ENCODE measurements at regions not wholly inside any gene's neighbourhood (a gene's known extent, or its start where the extent isn't known, plus 50 kb on each side); places are given as distances from the start of the nearest gene placed in this dataset.

DNA sequence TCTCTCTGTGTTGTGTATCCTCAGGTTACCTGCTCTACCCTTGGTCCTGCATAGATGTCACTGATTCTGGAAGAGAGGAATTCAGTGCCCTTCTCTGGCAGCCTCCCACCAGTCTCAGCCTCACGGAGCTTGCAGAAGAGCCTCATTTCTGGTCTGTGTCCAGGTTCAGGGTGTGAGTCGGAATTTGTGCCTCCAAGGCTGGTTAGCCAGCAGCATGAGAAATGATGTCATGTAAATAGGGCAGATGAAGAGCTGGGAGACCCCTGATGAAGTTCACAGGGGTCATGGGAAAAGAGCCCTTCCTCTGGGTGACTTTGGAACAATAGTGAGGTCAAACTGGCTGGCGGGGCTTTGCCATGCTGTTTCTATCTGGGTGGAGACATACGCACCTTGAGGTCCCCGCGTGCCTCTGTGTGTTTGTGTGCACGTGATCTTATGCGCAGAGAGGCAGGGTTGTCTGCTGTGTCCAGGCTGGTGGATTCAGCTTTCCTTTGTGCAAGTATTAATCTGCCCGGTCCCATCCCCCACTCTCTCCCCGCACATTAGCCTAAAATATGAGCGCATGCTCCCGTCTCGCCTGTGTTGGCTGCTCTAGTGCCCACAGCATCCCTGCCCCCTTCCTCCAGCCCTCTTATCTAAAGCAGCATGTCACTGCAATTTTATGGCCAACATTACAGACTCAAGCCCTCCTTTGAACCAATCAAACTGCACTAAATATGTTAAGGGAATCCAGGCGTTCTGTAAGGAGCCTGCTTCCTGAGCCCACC is 256.3 kb upstream of the ZFHX3 start:
- no peak for DNase-seq (ENCODE audit: low read depth)

GRCh38 chr16:73302942-73303341 is 255.0 kb upstream of the ZFHX3 start:
- DNase-seq (ENCODE audit: low read depth) = no peak

- no peak for DNase-seq (ENCODE audit: low read depth)
These were observed 254.1 kb upstream of the ZFHX3 start for GRCh38 chr16:73301984-73302383.

DNA sequence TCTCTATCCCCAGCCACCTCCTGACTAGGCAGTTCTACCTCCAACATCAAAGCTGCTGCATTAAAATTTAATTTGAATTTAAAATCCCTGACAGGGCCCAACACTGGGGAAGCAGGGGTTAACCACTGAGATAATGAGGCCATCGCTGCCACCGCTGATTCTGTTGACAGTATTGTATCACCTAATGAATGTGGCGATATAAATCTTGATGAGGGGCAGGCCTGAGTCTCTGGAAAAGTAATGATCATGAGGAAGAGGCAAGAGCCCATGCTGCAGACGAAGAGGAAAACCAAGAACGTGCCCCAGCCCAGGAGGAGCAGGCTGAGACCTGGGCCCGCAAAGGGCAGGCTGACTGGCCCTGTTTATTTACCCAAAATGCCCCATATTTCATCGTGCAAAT is 251.4 kb upstream of the ZFHX3 start:
- no peak for DNase-seq (ENCODE audit: low read depth)

DNA sequence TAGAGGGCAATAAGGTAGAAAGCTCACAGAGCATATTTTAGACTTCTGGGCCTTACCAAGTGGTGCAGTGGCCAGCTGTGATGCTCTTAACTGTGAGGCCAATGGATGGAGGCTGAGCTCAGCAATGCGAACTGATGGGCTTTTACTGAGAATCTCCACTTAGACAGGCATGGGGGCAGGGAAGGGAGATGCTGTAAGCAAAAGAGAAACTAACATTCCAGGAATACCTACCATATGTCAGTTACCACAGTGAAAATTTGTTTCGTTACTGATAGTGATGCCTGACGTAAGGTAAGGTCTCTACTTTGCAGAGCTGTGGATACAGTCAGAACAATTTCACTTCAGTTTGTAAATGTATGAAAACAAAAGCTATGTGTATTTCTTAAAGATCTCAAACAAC is 250.6 kb upstream of the ZFHX3 start:
- no peak for DNase-seq (ENCODE audit: low read depth)

DNA sequence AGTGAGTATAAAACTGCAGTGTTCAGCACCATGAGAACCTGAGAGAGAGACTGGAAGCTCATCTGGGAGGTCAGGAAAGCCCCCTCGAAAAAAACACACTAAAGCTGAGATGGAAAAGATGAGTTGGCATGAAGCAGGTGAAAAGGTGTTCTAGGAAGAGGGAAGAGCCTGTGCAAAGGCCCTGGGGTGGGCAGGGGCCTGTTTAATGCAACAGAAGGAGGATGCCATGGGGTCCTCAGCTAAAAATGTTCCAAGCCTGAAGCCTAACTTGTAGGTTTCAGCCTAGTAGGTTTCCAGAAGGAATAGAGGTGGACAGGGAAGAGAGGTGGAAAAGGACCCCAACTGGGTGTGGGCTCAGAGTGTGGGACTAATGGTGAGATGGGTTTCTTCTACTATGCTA is 242.3 kb upstream of the ZFHX3 start:
- no peak for DNase-seq (ENCODE audit: low read depth)

GRCh38 chr16:73289232-73289631 is 241.3 kb upstream of the ZFHX3 start:
- no peak for DNase-seq (ENCODE audit: low read depth)

DNA sequence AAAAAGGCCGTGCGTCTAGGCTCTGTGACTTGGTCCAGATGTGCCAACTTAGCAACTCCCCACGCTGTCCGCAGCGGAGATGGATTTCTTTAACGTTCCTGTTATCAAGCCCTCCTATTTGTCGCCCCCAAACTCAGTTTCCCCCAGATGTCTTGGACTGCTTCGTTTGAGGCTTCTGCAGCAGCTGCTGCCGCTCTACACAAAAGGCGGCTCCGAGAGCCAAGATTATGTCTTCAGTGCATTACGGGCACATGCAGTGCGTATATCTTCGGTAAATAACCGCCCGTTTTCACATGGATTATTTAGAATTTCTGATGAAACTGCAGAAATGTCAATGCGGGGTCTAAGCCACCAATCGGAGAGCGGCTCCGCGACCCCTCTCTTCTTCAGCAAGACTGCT is 240.6 kb upstream of the ZFHX3 start:
- DNase-seq (ENCODE audit: low read depth) = no peak

GRCh38 chr16:73287859-73288405 is 240.0 kb upstream of the ZFHX3 start:
- no peak for DNase-seq (ENCODE audit: low read depth)

DNA sequence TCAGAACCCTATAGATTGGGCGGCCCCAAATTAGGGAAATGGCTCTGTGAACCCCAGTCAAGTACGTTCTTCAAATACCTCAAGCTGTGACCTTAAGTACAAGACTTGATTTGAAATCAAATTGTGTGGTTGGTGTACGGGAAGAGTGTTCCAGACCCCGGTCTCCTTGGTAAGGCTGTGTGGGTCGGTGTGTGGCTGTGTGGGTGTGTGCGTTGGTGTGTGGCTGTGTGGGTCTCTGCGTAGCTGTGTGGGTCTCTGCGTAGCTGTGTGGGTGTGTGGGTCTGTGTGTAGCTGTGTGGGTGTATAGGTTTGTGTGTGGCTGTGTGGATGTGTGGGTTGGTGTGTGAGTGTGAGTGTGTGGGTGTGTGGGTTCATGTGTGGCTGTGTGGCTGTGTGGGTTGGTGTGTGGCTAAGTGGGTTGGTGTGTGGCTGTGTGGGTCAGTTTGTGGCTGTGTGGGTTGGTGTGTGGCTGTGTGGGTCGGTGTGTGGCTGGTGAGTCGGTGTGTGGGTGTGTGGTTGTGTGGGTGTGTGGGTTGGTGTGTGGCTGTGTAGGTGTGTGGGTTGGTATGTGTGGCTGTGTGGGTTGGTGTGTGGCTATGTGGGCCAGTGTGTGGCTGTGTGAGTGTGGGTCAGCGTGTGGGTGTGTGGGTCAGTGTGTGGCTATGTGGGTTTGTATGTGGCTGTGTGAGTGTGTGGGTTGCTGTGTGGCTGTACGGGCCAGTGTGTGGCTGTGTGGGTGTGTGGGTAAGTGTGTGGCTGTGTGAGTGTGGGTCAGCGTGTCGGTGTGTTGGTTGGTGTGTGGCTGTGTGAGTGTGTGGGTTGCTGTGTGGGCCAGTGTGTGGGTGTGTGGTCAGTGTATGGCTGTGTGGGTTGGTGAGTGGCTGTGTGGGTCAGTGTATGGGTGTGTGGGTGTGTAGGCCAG is 238.7 kb upstream of the ZFHX3 start:
- no peak for DNase-seq (ENCODE audit: low read depth)

DNA sequence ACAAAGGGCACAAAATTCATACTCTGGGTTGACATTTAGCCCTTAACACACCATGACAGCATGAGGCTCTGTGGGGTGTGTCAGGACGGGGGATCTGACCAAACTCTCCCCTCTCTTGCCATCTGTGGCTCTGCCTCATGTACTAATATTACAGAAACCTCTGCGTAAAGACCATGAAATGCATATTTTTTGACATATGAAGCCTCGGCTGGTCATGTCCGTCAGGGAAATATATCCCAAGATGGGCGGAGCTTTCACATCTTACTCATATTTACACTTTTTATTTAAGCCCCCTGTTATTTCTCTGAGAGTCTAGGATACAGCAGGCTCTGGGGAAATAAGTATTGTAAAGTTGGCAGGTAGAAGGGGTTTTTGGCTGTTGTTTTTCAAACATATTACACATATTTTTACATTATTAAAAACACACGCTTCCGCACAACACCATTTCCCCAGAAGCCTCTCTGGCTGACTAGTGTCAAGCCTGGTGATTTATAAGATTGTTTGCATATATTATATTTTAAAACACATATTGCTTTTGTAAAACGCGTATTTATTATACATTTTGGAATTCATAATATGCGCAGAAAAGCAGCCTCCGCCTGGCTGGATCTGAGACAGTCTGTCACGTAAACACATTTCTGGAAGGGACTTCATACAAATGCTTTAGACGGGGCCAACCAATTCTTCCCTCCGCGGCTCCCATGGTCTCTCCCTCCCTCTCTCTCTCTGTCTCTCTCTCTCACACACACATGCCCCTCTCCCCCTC is 237.7 kb upstream of the ZFHX3 start:
- no peak for DNase-seq (ENCODE audit: low read depth)

GRCh38 chr16:73280388-73280787 is 232.5 kb upstream of the ZFHX3 start:
- DNase-seq (ENCODE audit: low read depth) = no peak

DNA sequence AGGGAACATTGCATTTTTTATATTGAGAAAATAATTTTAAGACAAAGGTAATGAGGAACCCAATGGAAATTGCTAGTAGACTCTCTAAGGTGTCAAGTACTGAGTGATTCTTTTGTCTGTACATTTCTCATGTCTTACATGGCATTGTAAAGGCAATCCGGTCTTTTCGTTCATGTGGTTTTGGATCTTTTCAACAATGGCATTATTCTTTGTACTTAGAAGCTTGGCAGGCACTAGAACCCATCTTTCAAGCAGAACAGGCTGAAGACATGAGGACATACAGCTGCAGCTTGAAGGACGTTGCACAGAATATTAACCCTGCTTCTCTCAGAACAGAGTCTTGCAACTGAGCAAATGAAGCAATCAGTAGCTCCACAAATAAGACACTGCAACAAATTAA is 231.5 kb upstream of the ZFHX3 start:
- DNase-seq (ENCODE audit: low read depth) = no peak

- no peak for DNase-seq (ENCODE audit: low read depth)
These were observed 229.1 kb upstream of the ZFHX3 start for GRCh38 chr16:73277071-73277470.

DNA sequence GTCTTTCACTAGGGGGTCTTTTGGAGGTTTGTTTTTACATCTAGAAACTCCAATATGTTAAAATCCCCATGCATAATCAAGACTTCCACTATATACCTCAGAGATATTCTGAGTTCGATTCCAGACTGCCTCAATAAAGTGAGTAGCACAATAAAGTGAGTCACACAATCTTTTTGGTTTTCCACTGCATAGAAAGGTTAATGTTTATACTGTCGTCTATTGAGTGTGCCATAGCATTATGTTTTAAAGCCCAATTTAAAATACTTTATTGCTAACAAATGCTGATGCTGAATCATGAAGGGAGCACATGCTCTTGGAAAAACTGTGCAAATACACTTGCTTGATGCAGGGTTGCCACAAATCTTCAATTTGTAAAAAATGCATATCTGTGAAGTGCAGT is 227.5 kb upstream of the ZFHX3 start:
- no peak for DNase-seq (ENCODE audit: low read depth)

DNA sequence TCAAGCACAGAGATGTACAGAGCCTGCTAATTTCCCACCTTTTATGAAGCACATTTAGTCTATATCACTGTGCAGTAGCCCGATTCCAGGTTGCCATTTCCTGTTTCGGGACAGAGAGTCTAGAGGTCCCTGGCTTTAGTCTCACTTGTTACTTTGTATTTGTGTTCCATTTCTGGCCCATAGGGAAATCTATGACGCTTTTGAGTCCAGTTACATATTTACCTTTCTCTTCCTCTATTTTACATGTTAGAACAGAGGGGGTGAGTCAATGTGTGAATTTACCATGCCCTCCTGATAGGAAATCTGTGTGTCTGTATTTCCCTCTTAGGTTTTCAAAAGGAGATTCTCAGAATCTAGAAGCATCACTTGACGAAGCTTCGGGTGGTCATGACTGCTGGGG is 227.1 kb upstream of the ZFHX3 start:
- DNase-seq (ENCODE audit: low read depth) = no peak

GRCh38 chr16:73274140-73274539 is 226.2 kb upstream of the ZFHX3 start:
- no peak for DNase-seq (ENCODE audit: low read depth)

DNA sequence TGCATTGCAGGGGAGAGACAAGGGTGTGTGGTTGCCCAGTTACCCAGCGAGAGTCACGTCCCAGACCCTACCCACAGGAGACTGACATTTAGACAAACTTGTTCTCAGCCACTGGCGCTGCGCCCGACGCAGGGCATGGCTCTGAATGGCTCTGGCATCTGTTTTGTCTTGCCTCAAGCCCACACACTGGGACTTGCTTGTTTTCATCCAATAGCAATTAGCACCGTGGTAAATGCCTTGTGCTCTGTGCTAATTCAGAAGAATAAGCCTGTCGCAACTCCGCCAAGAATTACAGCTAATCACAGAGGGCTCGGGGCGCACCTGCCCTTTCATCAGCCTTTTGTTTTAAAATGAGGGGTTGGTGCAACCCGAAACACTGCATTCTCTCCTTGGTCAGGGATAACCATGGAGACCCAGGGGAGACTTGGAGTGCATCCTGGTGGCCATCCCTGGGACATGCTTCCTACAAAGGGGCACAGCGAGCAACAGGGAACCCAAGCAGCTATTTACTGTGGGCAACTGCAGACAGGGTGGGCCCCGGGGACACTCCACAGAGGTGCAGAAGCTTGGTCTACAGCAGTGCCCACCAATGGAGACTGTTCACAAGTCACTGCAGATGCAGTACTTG is 220.6 kb upstream of the ZFHX3 start:
- no peak for DNase-seq (ENCODE audit: low read depth)

GRCh38 chr16:73265935-73266334 is 218.0 kb upstream of the ZFHX3 start:
- no peak for DNase-seq (ENCODE audit: low read depth)

DNA sequence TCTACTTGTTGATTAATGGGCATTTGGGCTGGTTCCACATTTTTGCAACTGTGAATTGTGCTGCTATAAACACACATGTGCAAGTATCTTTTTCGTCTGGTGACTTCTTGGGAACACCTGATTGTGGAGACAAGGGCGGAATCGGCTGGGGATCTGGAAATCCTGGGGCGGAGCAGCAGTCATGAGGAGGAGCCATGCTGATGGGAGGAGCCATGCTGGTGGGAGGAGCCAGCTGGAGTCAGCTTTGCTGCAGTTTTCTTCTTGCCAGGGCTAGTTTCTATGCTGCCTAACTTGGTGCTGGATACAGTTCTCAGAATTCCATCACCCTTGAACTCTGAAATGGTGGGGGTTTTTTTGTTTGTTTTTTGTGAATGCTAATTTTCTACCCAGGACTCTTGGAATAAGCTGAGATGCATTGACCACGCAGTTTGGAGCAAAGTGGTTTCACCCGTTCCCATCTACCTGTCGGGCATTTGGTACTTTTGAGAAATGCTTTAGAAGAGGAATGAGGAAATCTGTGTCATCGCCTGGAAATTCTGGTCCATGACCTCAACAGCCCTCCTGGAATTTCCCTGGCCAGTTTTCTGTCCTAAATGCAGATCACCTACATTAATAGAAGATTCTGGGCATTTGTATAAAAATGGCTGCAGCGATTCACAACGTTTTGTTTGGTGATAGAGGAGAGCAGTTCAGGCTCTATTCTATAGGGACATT is 217.4 kb upstream of the ZFHX3 start:
- no peak for DNase-seq (ENCODE audit: low read depth)

- DNase-seq (ENCODE audit: low read depth) = no peak
These were observed 215.0 kb upstream of the ZFHX3 start for GRCh38 chr16:73262931-73263330.
